IPS-20b (cell line): ENCODE measurements at regions not wholly inside any gene's neighbourhood (a gene's known extent, or its start where the extent isn't known, plus 50 kb on each side); places are given as distances from the start of the nearest gene placed in this dataset.
"Not testable (repeated sequence)": the region's sequence is repeated elsewhere in the genome, so short reads cannot be mapped to it uniquely, and the experiment has no call there.

Source experiments
- H3K27ac ChIP-seq: one replicate; pipeline ENCODE4 v1.5.1; 2013; ENCODE audit warnings: low read length
- H3K27me3 ChIP-seq: 2 replicates; pipeline ENCODE4 v1.6.1; 2013; ENCODE audit warnings: mild to moderate bottlenecking, low read length, inconsistent platforms; ENCODE audit not compliant: insufficient read depth
- H3K36me3 ChIP-seq: 2 replicates; pipeline ENCODE4 v1.6.1; 2013; ENCODE audit warnings: low read depth, mild to moderate bottlenecking, inconsistent platforms, low read length, moderate library complexity; ENCODE audit not compliant: insufficient read depth
- H3K4me1 ChIP-seq: 2 replicates; pipeline ENCODE4 v1.6.1; 2013; ENCODE audit warnings: mild to moderate bottlenecking, control low read depth, inconsistent platforms, low read length, moderate library complexity; ENCODE audit not compliant: insufficient read depth
- H3K4me3 ChIP-seq: 2 replicates; pipeline ENCODE4 v1.5.1; 2013; ENCODE audit warnings: mild to moderate bottlenecking, low read length, inconsistent platforms
- H3K9ac ChIP-seq: 2 replicates; pipeline ENCODE4 v1.6.1; 2013; ENCODE audit warnings: low read depth, mild to moderate bottlenecking, inconsistent platforms, low read length, moderate library complexity
- H3K9me3 ChIP-seq: 2 replicates; pipeline ENCODE4 v1.6.1; 2013; ENCODE audit warnings: mild to moderate bottlenecking, low read depth, low read length, inconsistent platforms; ENCODE audit not compliant: insufficient read depth

DNA sequence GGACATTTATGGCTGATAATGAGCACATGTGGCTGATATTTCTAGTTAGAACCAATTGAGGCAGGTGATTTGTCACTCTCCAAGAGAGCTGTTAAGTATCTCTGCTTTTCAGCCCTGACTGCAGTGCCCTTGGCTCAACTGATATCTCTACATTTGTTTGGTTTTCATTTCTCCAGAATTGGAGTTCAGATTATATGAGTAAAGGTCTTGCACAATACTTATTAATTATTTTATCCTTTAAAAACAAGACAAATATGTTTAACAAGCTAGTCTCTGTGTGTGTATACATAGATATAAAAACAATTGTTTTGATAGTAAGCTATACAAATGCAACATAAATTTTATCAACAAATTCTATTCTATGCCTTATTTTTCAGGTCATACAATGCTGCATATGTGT is 105.2 kb downstream of the BRMS1L start:
- H3K9me3 ChIP-seq, result no peaks in the 10 kb centered on the region
- no peak overlapping the region for H3K27ac ChIP-seq
- H3K36me3 ChIP-seq, result no peaks in the 10 kb centered on the region
- H3K4me3 ChIP-seq, result no peak overlapping the region
- H3K9ac ChIP-seq, result no peak overlapping the region
- 0 out of 2 replicates have a peak, but pooled peaks cover 3% of the 10 kb centered on the region for H3K27me3 ChIP-seq
- no peaks in the 10 kb centered on the region for H3K4me1 ChIP-seq

DNA sequence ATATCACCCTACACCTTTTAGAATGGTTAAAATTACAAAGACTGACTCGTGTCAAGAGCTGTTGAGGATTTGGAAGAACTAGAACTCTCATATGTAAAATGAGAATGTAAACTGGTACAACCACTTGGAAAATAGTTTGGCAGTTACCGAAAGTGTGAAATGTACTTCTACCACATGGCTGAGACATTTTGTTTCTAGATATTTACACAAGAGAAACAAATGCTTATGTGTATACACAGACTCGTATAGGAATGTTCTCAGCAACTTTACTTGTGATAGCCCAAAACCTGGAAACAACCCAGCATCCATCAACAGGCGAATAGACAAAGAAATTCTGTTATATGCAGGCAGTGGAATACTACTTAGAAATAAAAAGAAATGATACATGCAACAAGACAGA is 103.0 kb downstream of the BRMS1L start:
- Histone ChIP-seq H3K4me1 (no peaks in the 10 kb centered on the region), H3K36me3 (no peaks in the 10 kb centered on the region), H3K27me3 (0 out of 2 replicates have a peak, but pooled peaks cover 3% of the 10 kb centered on the region), H3K27ac (no peak overlapping the region), H3K4me3 (no peak overlapping the region), H3K9me3 (no peaks in the 10 kb centered on the region), H3K9ac (no peak overlapping the region)

DNA sequence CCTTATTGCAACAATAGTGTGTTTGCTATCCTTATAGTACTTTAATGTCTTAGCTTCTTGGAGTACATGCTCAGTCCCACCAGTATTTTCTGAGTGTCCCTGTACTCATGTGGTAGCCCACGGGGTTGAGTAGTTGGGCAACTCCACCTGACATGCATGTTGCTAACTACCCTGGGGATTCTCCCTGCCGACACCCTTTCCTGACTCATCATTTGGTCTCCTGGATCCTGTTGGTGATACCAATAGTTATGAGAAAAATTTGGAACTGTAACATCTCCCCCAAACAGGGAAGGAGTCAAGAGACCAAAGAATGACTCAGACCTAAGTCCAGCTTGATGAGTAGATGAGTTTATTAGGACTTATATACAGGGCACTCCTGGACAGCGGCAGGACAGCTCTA is 101.6 kb downstream of the BRMS1L start:
- Histone ChIP-seq H3K9me3 (no peaks in the 10 kb centered on the region), H3K36me3 (no peaks in the 10 kb centered on the region), H3K4me1 (no peaks in the 10 kb centered on the region), H3K9ac (no peak overlapping the region), H3K27me3 (0 out of 2 replicates have a peak, but pooled peaks cover 2% of the 10 kb centered on the region), H3K4me3 (no peak overlapping the region), H3K27ac (no peak overlapping the region)

DNA sequence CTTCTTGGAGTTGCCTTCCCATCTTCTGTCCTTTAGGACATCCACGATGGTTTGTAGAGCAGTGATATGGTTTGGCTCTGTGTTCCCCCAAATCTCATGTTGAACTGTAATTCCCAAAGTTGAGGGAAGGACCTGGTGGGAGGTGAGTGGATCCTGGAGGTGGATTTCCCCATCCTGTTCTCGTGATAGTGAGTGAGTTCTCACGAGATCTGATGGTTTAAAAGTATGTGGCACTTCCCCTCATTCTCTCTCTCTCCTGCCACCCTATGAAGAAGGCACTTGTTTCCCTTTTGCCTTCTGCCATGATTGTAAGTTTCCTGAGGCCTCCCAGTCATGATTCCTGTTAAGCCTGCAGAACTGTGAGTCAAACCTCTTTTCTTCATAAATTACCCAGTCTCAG is 99.2 kb downstream of the BRMS1L start:
- Histone ChIP-seq H3K27me3 (no peaks in the 10 kb centered on the region), H3K9ac (no peak overlapping the region)

DNA sequence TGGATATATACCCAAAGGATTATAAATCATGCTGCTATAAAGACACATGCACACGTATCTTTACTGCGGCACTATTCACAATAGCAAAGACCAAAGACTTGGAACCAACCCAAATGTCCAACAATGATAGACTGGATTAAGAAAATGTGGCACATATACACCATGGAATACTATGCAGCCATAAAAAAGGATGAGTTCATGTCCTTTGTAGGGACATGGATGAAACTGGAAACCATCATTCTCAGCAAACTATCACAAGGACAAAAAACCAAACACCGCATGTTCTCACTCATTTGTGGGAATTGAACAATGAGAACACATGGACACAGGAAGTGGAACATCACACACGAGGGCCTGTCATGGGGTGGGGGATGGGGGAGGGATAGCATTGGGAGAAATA is 96.5 kb downstream of the BRMS1L start:
- H3K9ac ChIP-seq, H3K4me1 ChIP-seq, H3K27me3 ChIP-seq, H3K36me3 ChIP-seq, H3K4me3 ChIP-seq, H3K9me3 ChIP-seq, H3K27ac ChIP-seq: not testable (repeated sequence)

More for the DNA sequence above, 99.2 kb downstream of the BRMS1L start:
- no peaks in the 10 kb centered on the region for H3K4me1 ChIP-seq
- no peak overlapping the region for H3K27ac ChIP-seq
- H3K4me3 ChIP-seq, result no peak overlapping the region
- H3K36me3 ChIP-seq, result no peaks in the 10 kb centered on the region
- H3K9me3 ChIP-seq, result no peaks in the 10 kb centered on the region

DNA sequence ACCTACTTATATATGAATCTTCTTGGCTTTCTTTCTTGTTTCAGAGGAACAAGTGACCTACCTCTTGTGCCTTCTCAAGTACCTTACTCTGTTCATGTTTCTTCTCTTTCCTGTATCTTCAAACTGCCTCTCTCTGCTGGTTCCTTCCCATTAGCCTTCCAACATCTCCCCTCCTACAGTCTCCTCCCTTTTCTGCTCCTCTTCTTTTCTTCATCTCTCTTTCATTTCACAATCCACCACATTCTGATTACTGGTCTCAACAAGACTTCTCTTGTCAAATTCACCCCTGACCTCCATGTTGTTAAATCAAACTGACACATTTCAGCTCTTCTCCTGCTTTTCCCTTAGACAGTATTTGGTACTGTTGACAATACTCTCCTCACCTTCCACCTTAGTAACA is 95.6 kb downstream of the BRMS1L start:
- Histone ChIP-seq H3K4me3 (no peak overlapping the region), H3K27ac (no peak overlapping the region), H3K9ac (no peak overlapping the region), H3K27me3 (no peaks in the 10 kb centered on the region), H3K4me1 (no peaks in the 10 kb centered on the region), H3K9me3 (no peaks in the 10 kb centered on the region), H3K36me3 (no peaks in the 10 kb centered on the region)
